AG10803 (cell line): ENCODE measurements at regions not wholly inside any gene's neighbourhood (a gene's known extent, or its start where the extent isn't known, plus 50 kb on each side); places are given as distances from the start of the nearest gene placed in this dataset.

Experiments used
- DNase-seq: peaks from one replicate; pipeline ENCODE4 v3.0.0; 2010; ENCODE audit warnings: low read depth
- H3K4me3 ChIP-seq: 2 replicates; pipeline ENCODE4 v1.5.1; 2011; ENCODE audit warnings: mild to moderate bottlenecking, low read length, control low read depth
- CTCF ChIP-seq: conservative IDR thresholded peaks from 2 replicates; pipeline ENCODE4 v1.5.1; 2011; ENCODE audit warnings: mild to moderate bottlenecking, low read length, control low read depth, inconsistent platforms

DNA sequence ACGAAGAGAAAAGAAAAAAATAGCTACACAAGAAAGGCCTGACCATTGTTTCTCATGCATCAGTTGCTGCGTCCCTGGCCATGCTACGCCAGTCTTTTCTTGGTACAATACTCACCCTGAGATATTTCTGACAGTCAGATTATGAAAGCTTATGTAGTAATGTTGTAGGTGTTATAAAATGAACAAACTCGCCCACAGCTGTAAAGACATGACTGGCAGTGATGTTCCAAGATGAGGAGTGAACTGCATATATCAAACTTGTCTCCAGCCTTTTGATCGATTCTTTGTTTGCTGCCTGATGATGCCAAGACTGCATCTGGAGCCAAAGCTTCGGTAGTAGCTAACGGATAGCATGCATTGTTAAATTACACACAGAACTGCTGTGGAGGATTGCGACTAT lies 822.7 kb downstream of the TUSC7 start:
- H3K4me3 ChIP-seq, result no peak overlapping the region
- DNase-seq, result no peak
- TF ChIP-seq CTCF, result no peak

- no peak for TF ChIP-seq CTCF
- no peak for DNase-seq
- H3K4me3 ChIP-seq, result no peak overlapping the region
Observed at GRCh38 chr3:117534138-117534537, 824.6 kb downstream of the TUSC7 start.

DNA sequence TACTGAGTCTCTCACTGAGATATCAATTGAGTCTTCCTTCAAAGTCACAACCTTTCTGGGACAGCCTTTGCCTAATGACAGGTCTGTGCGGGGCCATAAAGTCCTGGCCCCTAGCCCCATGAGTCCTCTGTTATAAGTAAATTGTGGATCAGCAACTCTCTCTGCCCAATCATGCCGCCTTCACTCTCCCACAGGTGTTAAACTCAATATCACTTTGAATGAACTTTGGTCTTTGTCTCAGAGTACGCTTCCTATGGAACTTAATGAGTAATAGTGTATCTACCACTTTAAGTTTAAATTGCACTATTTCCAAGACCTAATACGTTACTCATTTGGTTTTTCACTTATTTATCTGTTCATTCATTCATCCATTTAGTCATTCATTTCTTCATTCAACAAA lies 826.4 kb downstream of the TUSC7 start:
- TF ChIP-seq CTCF, result no peak
- DNase-seq, result no peak
- H3K4me3 ChIP-seq, result no peak overlapping the region

DNA sequence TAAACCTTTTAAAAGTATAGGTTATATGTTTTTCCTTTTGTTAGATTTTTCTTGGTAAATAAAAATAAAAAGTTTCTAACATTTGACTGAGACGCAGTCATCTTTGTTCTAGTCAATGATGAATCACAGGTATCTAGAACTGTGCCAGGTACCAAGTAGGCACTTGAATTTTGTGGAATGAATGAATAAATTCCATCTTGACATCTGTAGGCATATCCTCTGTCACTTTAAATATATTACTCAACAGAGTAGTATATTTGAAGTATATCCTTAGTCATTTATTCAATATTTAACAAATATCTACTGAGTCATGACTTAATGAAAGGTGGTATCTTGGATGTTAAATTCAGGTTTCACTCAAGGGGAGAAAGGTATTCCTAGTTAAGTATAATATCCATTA lies 828.4 kb downstream of the TUSC7 start:
- H3K4me3 ChIP-seq, result no peak overlapping the region
- no peak for DNase-seq
- TF ChIP-seq CTCF, result no peak

- TF ChIP-seq CTCF, result no peak
- H3K4me3 ChIP-seq, result no peak overlapping the region
- no peak for DNase-seq
Observed at GRCh38 chr3:117539729-117540128, 830.1 kb downstream of the TUSC7 start.

DNA sequence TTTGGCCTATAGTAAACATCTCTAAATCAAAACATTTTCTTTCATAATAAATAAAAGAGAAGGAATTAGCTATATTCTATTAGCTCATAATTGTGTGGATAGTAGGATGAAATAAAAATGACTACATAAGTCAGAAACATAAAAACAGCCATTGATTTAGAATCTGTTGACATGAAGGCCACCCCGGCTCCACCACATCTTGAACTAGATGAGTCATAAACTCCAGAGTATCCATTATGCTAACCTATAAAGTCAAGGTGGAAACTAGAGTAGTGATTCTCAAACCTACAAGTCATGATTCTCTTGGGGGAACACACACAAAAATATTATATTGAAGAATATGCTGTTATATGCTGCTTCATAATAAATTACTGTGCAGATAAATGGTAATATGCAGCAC lies 831.0 kb downstream of the TUSC7 start:
- H3K4me3 ChIP-seq, result no peak overlapping the region
- no peak for TF ChIP-seq CTCF
- DNase-seq, result no peak

- H3K4me3 ChIP-seq, result no peak overlapping the region
- DNase-seq, result no peak
- no peak for TF ChIP-seq CTCF
Observed at GRCh38 chr3:117541721-117542120, 832.1 kb downstream of the TUSC7 start.
